ENCODE measurements at regions not wholly inside any gene's neighbourhood (a gene's known extent, or its start where the extent isn't known, plus 50 kb on each side); places are given as distances from the start of the nearest gene placed in this dataset.

GRCh38 chr13:85406269-85406975 lies 392.8 kb downstream of the SLITRK6 start:
- Histone ChIP-seq H3K18ac (ENCODE audit: low read depth, low read length) (no peak overlapping the region), H3K4me3 (ENCODE audit: insufficient read depth, low read depth, low read length) (no peak overlapping the region), H4K8ac (ENCODE audit: low read depth in 2 of 2, low read length in 2 of 2) (no peak overlapping the region), H3K4me1 (ENCODE audit: control insufficient read depth, insufficient read depth, low read length) (no peaks in the 10 kb centered on the region), H2BK5ac (ENCODE audit: low read depth, low read length, poor library complexity, severe bottlenecking) (no peak overlapping the region), H2BK15ac (ENCODE audit: low read depth, low read length) (no peak overlapping the region), H2AK9ac (replicated peaks; ENCODE audit: low read depth, low read length, poor library complexity) (no peak overlapping the region), H3K79me1 (ENCODE audit: low read depth in 1 of 2, low read length in 2 of 2) (no peaks in the 10 kb centered on the region), H3K9me3 (ENCODE audit: control insufficient read depth, insufficient read depth, low read length) (no peaks in the 10 kb centered on the region), H2AK5ac (ENCODE audit: low read depth, low read length) (no peak overlapping the region), H4K20me1 (ENCODE audit: insufficient read depth, low read length) (no peaks in the 10 kb centered on the region), H4K91ac (ENCODE audit: insufficient read depth, low read depth, low read length) (no peak overlapping the region), H3K4ac (ENCODE audit: low read depth, low read length) (no peak overlapping the region), H3K9me1 (ENCODE audit: insufficient read depth, low read length) (no peaks in the 10 kb centered on the region), H3K9ac (ENCODE audit: low read depth, low read length) (no peak overlapping the region), H3K27ac (ENCODE audit: insufficient read depth, low read length) (no peak overlapping the region), H2BK20ac (ENCODE audit: low read depth, low read length) (no peak overlapping the region), H4K5ac (ENCODE audit: low read depth, low read length) (no peak overlapping the region), H3K27me3 (ENCODE audit: control insufficient read depth, insufficient read depth, low read length) (no peaks in the 10 kb centered on the region), H3K36me3 (ENCODE audit: control insufficient read depth, insufficient read depth, low read length) (no peaks in the 10 kb centered on the region), H3K56ac (ENCODE audit: extremely low read depth, insufficient read depth, low read length) (no peak overlapping the region), H3K4me2 (ENCODE audit: low read depth, low read length) (no peak overlapping the region), H2BK120ac (ENCODE audit: low read depth, low read length) (no peak overlapping the region), H3K14ac (replicated peaks; ENCODE audit: low read depth, low read length) (no peak overlapping the region), H3K23ac (ENCODE audit: low read depth, low read length) (no peak overlapping the region), H2AFZ (replicated peaks; ENCODE audit: low read length, poor library complexity) (no peak overlapping the region)
- dilution Hi-C loops (cut with HindIII; ENCODE audit: low sequenced_read_pairs, unreplicated experiment): no loop called here
- ChIA-PET POLR2A (ENCODE audit: unreplicated experiment) (no interaction called here), CTCF (no interaction called here)
- in situ Hi-C loops (cut with MboI; ENCODE audit: low sequenced_read_pairs): no loop called here
- WGBS, 2 experiments (ENCODE audit: extremely low coverage in 2 of 2, insufficient read length in 1 of 2): no CpG with 5 or more reads among the region's 5 CpGs
- ATAC-seq (ENCODE audit: low read depth): no peak
- no peak for TF ChIP-seq SMC3 (IDR thresholded peaks at IDR 0.05; ENCODE audit: low read depth, low read length)
- no peak for TF ChIP-seq CTCF (conservative IDR thresholded peaks at IDR 0.05; ENCODE audit: low read depth, low read length)
- no peak for TF ChIP-seq FOS (IDR thresholded peaks at IDR 0.05; ENCODE audit: low read depth, low read length)
- no peak for TF ChIP-seq MAZ (IDR thresholded peaks at IDR 0.05; ENCODE audit: borderline replicate concordance, low read depth, low read length)
- TF ChIP-seq, protein P1, sequence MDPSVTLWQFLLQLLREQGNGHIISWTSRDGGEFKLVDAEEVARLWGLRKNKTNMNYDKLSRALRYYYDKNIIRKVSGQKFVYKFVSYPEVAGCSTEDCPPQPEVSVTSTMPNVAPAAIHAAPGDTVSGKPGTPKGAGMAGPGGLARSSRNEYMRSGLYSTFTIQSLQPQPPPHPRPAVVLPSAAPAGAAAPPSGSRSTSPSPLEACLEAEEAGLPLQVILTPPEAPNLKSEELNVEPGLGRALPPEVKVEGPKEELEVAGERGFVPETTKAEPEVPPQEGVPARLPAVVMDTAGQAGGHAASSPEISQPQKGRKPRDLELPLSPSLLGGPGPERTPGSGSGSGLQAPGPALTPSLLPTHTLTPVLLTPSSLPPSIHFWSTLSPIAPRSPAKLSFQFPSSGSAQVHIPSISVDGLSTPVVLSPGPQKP (IDR thresholded peaks at IDR 0.05; ENCODE audit: borderline replicate concordance, low read depth, low read length): no peak
- DNase-seq: no peak
- intact Hi-C loops (cut with micrococcal nuclease): no loop called here
- BruUV-seq (replicated peaks): no TSS peak

All from IMR-90 (cell line).